Left lung (tissue), 4 donors: ENCODE measurements at regions not wholly inside any gene's neighbourhood (a gene's known extent, or its start where the extent isn't known, plus 50 kb on each side); places are given as distances from the start of the nearest gene placed in this dataset.

Experiments
- ATAC-seq: fragments of 200-7000 bp; cut with Tn5 transposase; one replicate; pipeline ENCODE4 v1.9.1; 2020; ENCODE audit warnings: moderate library complexity
- DNase-seq, 4 donors: peaks; one replicate each; pipeline ENCODE4 v3.0.0-alpha.2; 2013 to 2020
- H3K27ac ChIP-seq, 2 donors: fragments of 200-600 bp; sonication (generic) in 1 of 2; one replicate each; pipeline versions ENCODE4 v1.5.0 to v1.8.0; 2020 to 2021
- H3K27me3 ChIP-seq, 2 donors: fragments of 200-600 bp; sonication (generic) in 1 of 2; one replicate each; pipeline versions ENCODE4 v1.5.0 to v1.8.0; 2020 to 2021
- H3K36me3 ChIP-seq, 2 donors: fragments of 200-600 bp; sonication (generic) in 1 of 2; one replicate each; pipeline versions ENCODE4 v1.5.0 to v1.8.0; 2020 to 2021
- H3K4me1 ChIP-seq, 2 donors: fragments of 200-600 bp; one replicate each; pipeline ENCODE4 v1.8.0; 2021
- H3K4me3 ChIP-seq, 2 donors: fragments of 200-600 bp; sonication (generic) in 1 of 2; one replicate each; pipeline versions ENCODE4 v1.5.0 to v1.8.0; 2020 to 2021; ENCODE audit warnings: mild to moderate bottlenecking in 1 of 2
- H3K9me3 ChIP-seq, 2 donors: fragments of 200-600 bp; sonication (generic) in 1 of 2; one replicate each; pipeline versions ENCODE4 v1.5.0 to v1.8.0; 2020 to 2021
- CTCF ChIP-seq, 2 donors: fragments of 200-600 bp; sonication (generic) in 1 of 2; IDR thresholded peaks; one replicate each; pipeline versions ENCODE4 v1.5.0 to v1.8.0; 2021; ENCODE audit warnings: antibody characterized with exemption in 2 of 2
- intact Hi-C, 2 donors: fragments of 100-400 bp; cut with DNase I; formaldehyde crosslinking; loops; one replicate each; pipeline versions ENCODE4 v1.11.2 to v1.14.2; 2022
- donor health status: DM: no; HTN: yes; CAD: no.
- donor health status: DM: no; HTN: no; CAD: no.

DNA sequence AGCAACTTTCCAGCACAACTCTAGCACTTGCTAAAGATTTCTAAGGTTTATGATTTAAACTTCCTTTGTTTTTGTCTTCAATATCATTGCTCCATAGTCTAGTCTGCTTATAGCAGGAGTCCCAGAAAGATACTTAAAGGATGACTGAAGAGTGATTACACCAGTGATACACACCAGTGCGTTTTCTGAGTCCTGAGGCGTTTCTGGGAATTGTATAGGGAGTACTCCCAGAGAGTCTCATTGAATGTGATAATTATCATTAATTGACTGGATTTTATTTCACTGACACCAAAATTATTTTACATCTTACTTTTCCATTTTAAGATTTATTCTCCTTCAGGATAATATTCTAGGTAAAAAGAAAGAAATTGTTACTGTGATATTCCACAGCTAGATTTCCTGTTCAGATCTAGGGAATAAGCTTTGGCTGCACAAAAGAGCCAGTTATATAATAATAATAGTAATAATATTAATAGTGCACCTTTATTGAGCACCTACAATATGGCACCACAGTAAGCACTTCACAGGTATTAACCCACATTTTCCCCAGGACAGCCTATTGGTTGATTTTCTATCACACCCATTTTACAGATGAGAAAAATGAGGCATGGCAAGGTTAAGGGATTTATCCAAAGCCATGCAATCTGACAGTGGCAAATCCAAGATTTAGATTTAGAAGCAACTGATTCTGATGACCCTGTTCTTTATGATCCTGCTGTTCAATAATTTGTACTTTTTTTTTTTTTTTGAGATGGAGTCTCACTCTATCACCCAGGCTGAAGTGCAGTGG lies 62.6 kb downstream of the IRX5 start:
- DNase-seq, result no peak
- Histone ChIP-seq H3K27ac (no peak overlapping the region), H3K4me3 (no peak overlapping the region), H3K9me3 (no peaks in the 10 kb centered on the region), H3K36me3 (no peaks in the 10 kb centered on the region), H3K27me3 (peaks cover 0 to 22% of the 10 kb centered on the region in 2 donors), H3K4me1 (no peaks in the 10 kb centered on the region)
- ATAC-seq, result no peak
- TF ChIP-seq CTCF (IDR thresholded peaks at IDR 0.05), result no peak
- intact Hi-C loops, result no loop called here

DNA sequence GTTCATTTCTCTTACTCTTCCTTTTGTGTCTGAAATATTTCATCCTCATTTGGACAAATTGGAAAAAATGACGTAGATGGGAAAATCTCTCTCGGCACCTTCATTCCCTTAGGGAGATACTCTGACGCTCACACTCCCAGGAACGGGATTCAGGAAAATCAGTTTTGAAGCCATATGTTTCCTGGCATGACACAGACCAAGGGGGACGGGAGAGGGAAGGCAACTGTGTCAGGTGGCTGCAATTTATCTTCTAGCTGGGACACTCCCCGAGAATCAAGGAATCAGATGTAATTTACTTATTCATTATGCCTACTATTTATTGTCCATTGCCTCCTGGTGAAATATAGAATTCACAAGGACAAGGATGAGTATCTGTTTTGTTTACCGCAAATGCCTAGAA lies 65.5 kb downstream of the IRX5 start:
- intact Hi-C loops, result no loop called here

GRCh38 chr16:54998834-54999233 lies 68.2 kb downstream of the IRX5 start:
- DNase-seq (no peak), ATAC-seq (no peak)
- no peaks in the 10 kb centered on the region for H3K4me1 ChIP-seq
- peaks cover 0 to 53% of the 10 kb centered on the region in 2 donors for H3K27me3 ChIP-seq
- no peak overlapping the region for H3K27ac ChIP-seq
- intact Hi-C loops, result no loop called here
- no peaks in the 10 kb centered on the region for H3K9me3 ChIP-seq
- TF ChIP-seq CTCF (IDR thresholded peaks at IDR 0.05), result no peak
- H3K36me3 ChIP-seq, result no peaks in the 10 kb centered on the region
- no peak overlapping the region for H3K4me3 ChIP-seq

More for the DNA sequence above, 65.5 kb downstream of the IRX5 start:
- no peak for TF ChIP-seq CTCF (IDR thresholded peaks at IDR 0.05)
- no peaks in the 10 kb centered on the region for H3K36me3 ChIP-seq
- peaks cover 0 to 45% of the 10 kb centered on the region in 2 donors for H3K27me3 ChIP-seq
- ATAC-seq (no peak), DNase-seq (no peak)
- no peaks in the 10 kb centered on the region for H3K4me1 ChIP-seq
- no peaks in the 10 kb centered on the region for H3K9me3 ChIP-seq
- no peak overlapping the region for H3K27ac ChIP-seq
- no peak overlapping the region for H3K4me3 ChIP-seq

DNA sequence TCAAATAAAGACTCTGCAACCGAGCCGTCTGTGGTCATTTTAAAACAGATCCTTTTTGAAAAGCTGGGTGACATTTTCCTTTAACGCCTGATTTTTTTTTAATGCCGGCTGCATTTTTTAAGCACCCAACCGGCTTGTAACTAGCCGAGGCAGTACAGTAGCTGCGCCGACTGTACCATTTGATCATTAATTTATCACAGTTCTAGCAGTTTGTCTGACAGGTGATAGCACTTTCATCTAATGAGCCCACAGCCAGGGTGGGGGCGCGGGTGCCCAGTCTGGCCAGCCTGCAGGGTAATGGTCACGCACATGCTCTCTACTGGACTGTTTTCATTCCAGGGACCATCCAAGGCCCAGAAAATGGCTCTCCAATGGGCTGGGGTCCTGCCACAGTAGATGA lies 68.8 kb downstream of the IRX5 start:
- ATAC-seq (no peak), DNase-seq (no peak)
- H3K4me1 ChIP-seq, result no peaks in the 10 kb centered on the region
- H3K27ac ChIP-seq, result no peak overlapping the region
- intact Hi-C loops, result no loop called here
- no peak overlapping the region for H3K4me3 ChIP-seq
- no peaks in the 10 kb centered on the region for H3K9me3 ChIP-seq
- TF ChIP-seq CTCF (IDR thresholded peaks at IDR 0.05), result no peak
- H3K36me3 ChIP-seq, result no peaks in the 10 kb centered on the region
- H3K27me3 ChIP-seq, result peaks cover 0 to 56% of the 10 kb centered on the region in 2 donors

DNA sequence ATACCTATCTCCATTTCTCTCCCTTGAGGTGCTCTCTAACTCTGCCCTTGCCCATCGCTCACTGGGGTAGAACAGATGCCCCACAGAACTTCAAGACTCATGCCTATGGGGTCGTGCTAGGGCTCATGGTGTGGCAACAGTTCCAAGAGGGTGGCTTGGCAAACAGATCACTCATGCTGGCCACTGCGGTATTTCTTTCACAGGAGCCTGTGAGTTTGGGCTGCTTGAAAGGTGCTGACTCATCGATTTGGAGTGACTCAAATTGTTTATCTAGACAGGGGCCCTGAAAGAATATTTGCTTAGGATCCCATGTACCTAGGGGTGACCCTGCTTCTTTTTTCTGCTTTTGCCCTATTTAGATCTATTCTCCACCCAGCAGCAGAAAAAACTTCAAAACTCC lies 69.9 kb downstream of the IRX5 start:
- DNase-seq (no peak), ATAC-seq (no peak)
- Histone ChIP-seq H3K9me3 (no peaks in the 10 kb centered on the region), H3K4me3 (no peak overlapping the region), H3K4me1 (no peaks in the 10 kb centered on the region), H3K27ac (no peak overlapping the region), H3K27me3 (peaks cover 0 to 56% of the 10 kb centered on the region in 2 donors), H3K36me3 (no peaks in the 10 kb centered on the region)
- TF ChIP-seq CTCF (IDR thresholded peaks at IDR 0.05), result no peak
- intact Hi-C loops, result no loop called here
